Ishikawa (cell line): ENCODE measurements at regions not wholly inside any gene's neighbourhood (a gene's known extent, or its start where the extent isn't known, plus 50 kb on each side); places are given as distances from the start of the nearest gene placed in this dataset.

Source experiments
- EGR1 ChIP-seq: IDR thresholded peaks from 2 replicates; pipeline ENCODE4 v1.6.1; 2012
- EP300 ChIP-seq: IDR thresholded peaks from 2 replicates; pipeline ENCODE4 v1.6.1; 2012; ENCODE audit warnings: borderline replicate concordance
- RAD21 ChIP-seq: IDR thresholded peaks from 2 replicates; pipeline ENCODE4 v1.6.1; 2012; ENCODE audit warnings: low read depth
- TAF1 ChIP-seq: IDR thresholded peaks from 2 replicates; pipeline ENCODE4 v1.6.1; 2012; ENCODE audit warnings: low read depth, mild to moderate bottlenecking
- TCF12 ChIP-seq: IDR thresholded peaks from 2 replicates; pipeline ENCODE4 v1.6.1; 2012; ENCODE audit warnings: low read depth
- YY1 ChIP-seq: IDR thresholded peaks from 2 replicates; pipeline ENCODE4 v1.6.1; 2012; ENCODE audit warnings: low read depth
- TF ChIP-seq, protein P1 (sequence below): IDR thresholded peaks from 2 replicates; pipeline ENCODE4 v1.6.1; 2012; ENCODE audit warnings: low read depth, mild to moderate bottlenecking
- TF ChIP-seq, protein P2 (sequence below): IDR thresholded peaks from 2 replicates; pipeline ENCODE4 v1.6.1; 2012

DNA sequence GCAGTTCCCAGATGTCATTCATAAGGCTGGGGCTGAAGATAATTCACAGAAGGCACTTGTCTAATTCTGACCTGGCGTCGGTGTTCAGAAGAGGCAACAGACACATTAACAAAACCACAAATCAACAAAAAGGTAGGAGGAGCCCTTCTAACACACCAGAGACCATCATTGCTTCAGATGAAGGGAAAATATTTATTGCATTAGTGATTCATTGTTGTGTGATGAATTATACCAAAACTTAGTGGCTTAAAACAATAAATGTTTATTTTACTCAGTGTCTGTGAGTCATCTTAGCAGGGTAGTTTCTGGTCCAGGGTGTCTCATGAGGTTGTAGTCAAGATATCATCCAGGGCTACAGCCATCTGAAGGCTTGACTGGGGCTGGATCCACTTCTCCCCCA lies 91.3 kb upstream of the KIF2A start:
- no peak for TF ChIP-seq EP300
- TF ChIP-seq TCF12, result no peak
- no peak for TF ChIP-seq RAD21
- TF ChIP-seq, protein P1, sequence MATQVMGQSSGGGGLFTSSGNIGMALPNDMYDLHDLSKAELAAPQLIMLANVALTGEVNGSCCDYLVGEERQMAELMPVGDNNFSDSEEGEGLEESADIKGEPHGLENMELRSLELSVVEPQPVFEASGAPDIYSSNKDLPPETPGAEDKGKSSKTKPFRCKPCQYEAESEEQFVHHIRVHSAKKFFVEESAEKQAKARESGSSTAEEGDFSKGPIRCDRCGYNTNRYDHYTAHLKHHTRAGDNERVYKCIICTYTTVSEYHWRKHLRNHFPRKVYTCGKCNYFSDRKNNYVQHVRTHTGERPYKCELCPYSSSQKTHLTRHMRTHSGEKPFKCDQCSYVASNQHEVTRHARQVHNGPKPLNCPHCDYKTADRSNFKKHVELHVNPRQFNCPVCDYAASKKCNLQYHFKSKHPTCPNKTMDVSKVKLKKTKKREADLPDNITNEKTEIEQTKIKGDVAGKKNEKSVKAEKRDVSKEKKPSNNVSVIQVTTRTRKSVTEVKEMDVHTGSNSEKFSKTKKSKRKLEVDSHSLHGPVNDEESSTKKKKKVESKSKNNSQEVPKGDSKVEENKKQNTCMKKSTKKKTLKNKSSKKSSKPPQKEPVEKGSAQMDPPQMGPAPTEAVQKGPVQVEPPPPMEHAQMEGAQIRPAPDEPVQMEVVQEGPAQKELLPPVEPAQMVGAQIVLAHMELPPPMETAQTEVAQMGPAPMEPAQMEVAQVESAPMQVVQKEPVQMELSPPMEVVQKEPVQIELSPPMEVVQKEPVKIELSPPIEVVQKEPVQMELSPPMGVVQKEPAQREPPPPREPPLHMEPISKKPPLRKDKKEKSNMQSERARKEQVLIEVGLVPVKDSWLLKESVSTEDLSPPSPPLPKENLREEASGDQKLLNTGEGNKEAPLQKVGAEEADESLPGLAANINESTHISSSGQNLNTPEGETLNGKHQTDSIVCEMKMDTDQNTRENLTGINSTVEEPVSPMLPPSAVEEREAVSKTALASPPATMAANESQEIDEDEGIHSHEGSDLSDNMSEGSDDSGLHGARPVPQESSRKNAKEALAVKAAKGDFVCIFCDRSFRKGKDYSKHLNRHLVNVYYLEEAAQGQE, result no peak
- no peak for TF ChIP-seq TAF1
- no peak for TF ChIP-seq YY1
- no peak for TF ChIP-seq EGR1
- TF ChIP-seq, protein P2, sequence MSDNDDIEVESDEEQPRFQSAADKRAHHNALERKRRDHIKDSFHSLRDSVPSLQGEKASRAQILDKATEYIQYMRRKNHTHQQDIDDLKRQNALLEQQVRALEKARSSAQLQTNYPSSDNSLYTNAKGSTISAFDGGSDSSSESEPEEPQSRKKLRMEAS, result no peak
